Neural cell (in vitro differentiated cells): ENCODE measurements at regions not wholly inside any gene's neighbourhood (a gene's known extent, or its start where the extent isn't known, plus 50 kb on each side); places are given as distances from the start of the nearest gene placed in this dataset.

ENCODE experiments used
- H2AFZ ChIP-seq: fragments of 200-600, 300-800 bp; sonication (generic), shearing (Covaris generic); 2 replicates; pipeline ENCODE4 v1.6.0; 2014; ENCODE audit warnings: low read depth, mild to moderate bottlenecking, antibody characterized with exemption, low read length, moderate library complexity
- H3F3A ChIP-seq: fragments of 200-600 bp; shearing (Covaris generic); 2 replicates; pipeline ENCODE4 v1.6.1; 2016; ENCODE audit warnings: mild to moderate bottlenecking, moderate library complexity, mixed read lengths, antibody characterized with exemption, low read length; ENCODE audit not compliant: insufficient read depth, poor library complexity, severe bottlenecking
- H3K27ac ChIP-seq: fragments of 200-600, 300-800 bp; sonication (generic), shearing (Covaris generic); 2 replicates; pipeline ENCODE4 v1.5.1; 2014; ENCODE audit warnings: mild to moderate bottlenecking, low read length, moderate library complexity
- H3K27me3 ChIP-seq: fragments of 300-800, 200-600 bp; sonication (generic), shearing (Covaris generic); 2 replicates; pipeline ENCODE4 v1.6.0; 2014; ENCODE audit warnings: mild to moderate bottlenecking, low read depth, low read length, moderate library complexity; ENCODE audit not compliant: insufficient read depth
- H3K36me3 ChIP-seq: fragments of 300-800, 200-600 bp; sonication (generic), shearing (Covaris generic); 2 replicates; pipeline ENCODE4 v1.5.1; 2014; ENCODE audit warnings: mild to moderate bottlenecking, antibody characterized with exemption, low read length, moderate library complexity; ENCODE audit not compliant: insufficient read depth
- H3K4me2 ChIP-seq: fragments of 300-800, 200-600 bp; sonication (generic), shearing (Covaris generic); 2 replicates; pipeline ENCODE4 v1.6.0; 2014; ENCODE audit warnings: mild to moderate bottlenecking, low read length
- H3K4me3 ChIP-seq: fragments of 300-800, 200-600 bp; sonication (generic), shearing (Covaris generic); 2 replicates; pipeline ENCODE4 v1.5.1; 2014; ENCODE audit warnings: mild to moderate bottlenecking, low read length, moderate library complexity
- H3K79me2 ChIP-seq: fragments of 200-600 bp; shearing (Covaris generic); replicated peaks from 2 replicates; pipeline ENCODE4 v1.6.0; 2014; ENCODE audit warnings: mild to moderate bottlenecking, low read length, moderate library complexity; ENCODE audit not compliant: insufficient read depth
- H3K9ac ChIP-seq: fragments of 300-800, 200-600 bp; sonication (generic), shearing (Covaris generic); 2 replicates; pipeline ENCODE4 v1.6.1; 2016; ENCODE audit warnings: mild to moderate bottlenecking, low read length, mixed read lengths
- H3K9me2 ChIP-seq: fragments of 200-600 bp; shearing (Covaris generic); 2 replicates; pipeline ENCODE4 v1.6.1; 2016; ENCODE audit warnings: mild to moderate bottlenecking, low read length, mixed read lengths; ENCODE audit not compliant: insufficient read depth
- H3K9me3 ChIP-seq: fragments of 200-600, 300-800 bp; sonication (generic), shearing (Covaris generic); 2 replicates; pipeline ENCODE4 v1.6.1; 2016; ENCODE audit warnings: mild to moderate bottlenecking, mixed run types, low read length, moderate library complexity, mixed read lengths
- H4K20me1 ChIP-seq: fragments of 200-600 bp; shearing (Covaris generic); 2 replicates; pipeline ENCODE4 v1.6.1; 2016; ENCODE audit warnings: mild to moderate bottlenecking, mixed run types; ENCODE audit not compliant: insufficient read depth
- CTCF ChIP-seq: fragments of 450-650 bp; IDR thresholded peaks from 2 replicates; pipeline ENCODE4 v1.5.1; 2014; ENCODE audit warnings: antibody characterized with exemption, mild to moderate bottlenecking, moderate library complexity; ENCODE audit not compliant: poor library complexity, severe bottlenecking
- EZH2 ChIP-seq: fragments of 200-600, 300-800 bp; shearing (Covaris generic), sonication (generic); IDR thresholded peaks from 2 replicates; pipeline ENCODE4 v1.6.1; 2014; ENCODE audit warnings: antibody characterized with exemption, low read length, borderline replicate concordance, mild to moderate bottlenecking; ENCODE audit not compliant: insufficient read depth, poor library complexity, severe bottlenecking
- MXI1 ChIP-seq: fragments of 450-650 bp; conservative IDR thresholded peaks from 2 replicates; pipeline ENCODE4 v1.6.1; 2014; ENCODE audit warnings: antibody characterized with exemption, mild to moderate bottlenecking; ENCODE audit not compliant: poor library complexity, severe bottlenecking
- POLR2AphosphoS5 ChIP-seq: IDR thresholded peaks from 2 replicates; pipeline ENCODE4 v1.6.1; 2012
- RAD21 ChIP-seq: fragments of 450-650 bp; conservative IDR thresholded peaks from 2 replicates; pipeline ENCODE4 v1.6.1; 2014; ENCODE audit warnings: antibody characterized with exemption, mild to moderate bottlenecking, moderate library complexity
- REST ChIP-seq: IDR thresholded peaks from 2 replicates; pipeline ENCODE4 v1.6.1; 2012; ENCODE audit warnings: borderline replicate concordance
- TAF1 ChIP-seq: IDR thresholded peaks from 2 replicates; pipeline ENCODE4 v1.6.1; 2012; ENCODE audit warnings: low read depth

- no peak overlapping the region for H3K9ac ChIP-seq
- no peaks in the 10 kb centered on the region for H3K36me3 ChIP-seq
- no peak overlapping the region for H3K4me3 ChIP-seq
- no peaks in the 10 kb centered on the region for H3K79me2 ChIP-seq
- H3F3A ChIP-seq, result no peaks in the 10 kb centered on the region
- H3K27ac ChIP-seq, result peak overlapping the region; percentile 38
- no peaks in the 10 kb centered on the region for H3K9me3 ChIP-seq
- no peaks in the 10 kb centered on the region for H4K20me1 ChIP-seq
- no peaks in the 10 kb centered on the region for H3K27me3 ChIP-seq
- H3K4me2 ChIP-seq, result peak overlapping the region; percentile 8
- no peak for TF ChIP-seq TAF1
- peak; percentile 73 for TF ChIP-seq REST
- no peak overlapping the region for H2AFZ ChIP-seq
- H3K9me2 ChIP-seq, result no peaks in the 10 kb centered on the region
These were observed 615.4 kb upstream of the B3GAT1 start for GRCh38 chr11:135027461-135027860.

GRCh38 chr11:135023499-135023898 is 611.5 kb upstream of the B3GAT1 start:
- no peaks in the 10 kb centered on the region for H3K79me2 ChIP-seq
- H3K36me3 ChIP-seq, result no peaks in the 10 kb centered on the region
- no peaks in the 10 kb centered on the region for H4K20me1 ChIP-seq
- H3K4me2 ChIP-seq, result no peak overlapping the region
- no peak overlapping the region for H3K4me3 ChIP-seq
- H3F3A ChIP-seq, result no peaks in the 10 kb centered on the region
- no peak overlapping the region for H3K27ac ChIP-seq
- H3K9ac ChIP-seq, result no peak overlapping the region
- TF ChIP-seq REST (no peak), RAD21 (no peak), CTCF (no peak), MXI1 (no peak), POLR2AphosphoS5 (no peak), TAF1 (no peak), EZH2 (no peak)
- H2AFZ ChIP-seq, result no peak overlapping the region
- no peaks in the 10 kb centered on the region for H3K9me2 ChIP-seq
- H3K9me3 ChIP-seq, result peaks cover 2% of the 10 kb centered on the region
- H3K27me3 ChIP-seq, result no peaks in the 10 kb centered on the region
